ENCODE measurements at regions not wholly inside any gene's neighbourhood (a gene's known extent, or its start where the extent isn't known, plus 50 kb on each side); places are given as distances from the start of the nearest gene placed in this dataset.

GRCh38 chr4:187839765-187840164 lies 155.8 kb upstream of the ZFP42 start:
- Histone ChIP-seq H3K27me3 (no peaks in the 10 kb centered on the region), H3K36me3 (no peaks in the 10 kb centered on the region), H3K4me3 (no peak overlapping the region), H3K4me1 (no peaks in the 10 kb centered on the region), H3K9me3 (no peaks in the 10 kb centered on the region), H3K27ac (no peak overlapping the region)
- intact Hi-C loops (cut with DNase I): no loop called here
- no peak for DNase-seq (ENCODE audit: low spot score in 2 of 2)
- no peak for TF ChIP-seq CTCF (IDR thresholded peaks at IDR 0.05)

- no peak for TF ChIP-seq CTCF (IDR thresholded peaks at IDR 0.05)
- Histone ChIP-seq H3K4me1 (no peaks in the 10 kb centered on the region), H3K27ac (no peak overlapping the region), H3K9me3 (no peaks in the 10 kb centered on the region), H3K27me3 (no peaks in the 10 kb centered on the region), H3K4me3 (no peak overlapping the region), H3K36me3 (no peaks in the 10 kb centered on the region)
- no peak for DNase-seq (ENCODE audit: low spot score in 2 of 2)
- intact Hi-C loops (cut with DNase I): no loop called here
Measured at GRCh38 chr4:187840814-187841213, 154.8 kb upstream of the ZFP42 start.

- H3K27ac ChIP-seq: no peak overlapping the region
- H3K4me3 ChIP-seq: no peak overlapping the region
- no peaks in the 10 kb centered on the region for H3K27me3 ChIP-seq
- H3K9me3 ChIP-seq: peaks cover 0 to 2% of the 10 kb centered on the region in 2 donors
- intact Hi-C loops (cut with DNase I): no loop called here
- no peaks in the 10 kb centered on the region for H3K4me1 ChIP-seq
- DNase-seq (ENCODE audit: low spot score in 2 of 2): no peak
- TF ChIP-seq CTCF (IDR thresholded peaks at IDR 0.05): no peak
- H3K36me3 ChIP-seq: no peaks in the 10 kb centered on the region
Measured at GRCh38 chr4:187849556-187850225, 145.9 kb upstream of the ZFP42 start.

GRCh38 chr4:187865914-187866313 lies 129.7 kb upstream of the ZFP42 start:
- no peak for DNase-seq (ENCODE audit: low spot score in 2 of 2)
- Histone ChIP-seq H3K4me1 (no peaks in the 10 kb centered on the region), H3K4me3 (no peak overlapping the region), H3K27ac (no peak overlapping the region), H3K36me3 (no peaks in the 10 kb centered on the region), H3K27me3 (no peaks in the 10 kb centered on the region), H3K9me3 (no peaks in the 10 kb centered on the region)
- no peak for TF ChIP-seq CTCF (IDR thresholded peaks at IDR 0.05)
- intact Hi-C loops (cut with DNase I): no loop called here

GRCh38 chr4:187883049-187883448 lies 112.5 kb upstream of the ZFP42 start:
- Histone ChIP-seq H3K9me3 (no peaks in the 10 kb centered on the region), H3K36me3 (no peaks in the 10 kb centered on the region), H3K27ac (no peak overlapping the region), H3K27me3 (no peaks in the 10 kb centered on the region), H3K4me3 (no peak overlapping the region), H3K4me1 (no peaks in the 10 kb centered on the region)
- TF ChIP-seq CTCF (IDR thresholded peaks at IDR 0.05): no peak
- intact Hi-C loops (cut with DNase I): no loop called here
- DNase-seq (ENCODE audit: low spot score in 2 of 2): no peak

All from ascending aorta (tissue), 2 donors.